Type B pancreatic cell (in vitro differentiated cells): ENCODE measurements at regions not wholly inside any gene's neighbourhood (a gene's known extent, or its start where the extent isn't known, plus 50 kb on each side); places are given as distances from the start of the nearest gene placed in this dataset. TPM values are rescaled to one million over a fixed set of nuclear protein-coding genes. Genes with fewer than 3 reads are reported as not detected.

Source experiments
- microRNA-seq: library from miRNA; unstranded; fragments of <30 nt; microRNA quantifications from one replicate; pipeline ENCODE4, GENCODE V29; 2020

Small RNAs in the stretch of these regions (microRNA-seq; reads per million reads assigned to microRNA genes)
- not detected for gene MIR548I1
